Stimulated activated CD4-positive, alpha-beta T cell treated with anti-CD3 and anti-CD28 coated beads, Interleukin-12 subunit alpha, Interleukin-12 subunit beta, amount 100 ng/mL, for 24 hours (primary cell): ENCODE measurements at regions not wholly inside any gene's neighbourhood (a gene's known extent, or its start where the extent isn't known, plus 50 kb on each side); places are given as distances from the start of the nearest gene placed in this dataset.

Experiments
- DNase-seq, 2 experiments: peaks; one replicate each; pipeline ENCODE4 v3.0.0-alpha.2; 2020; ENCODE audit warnings: low read depth in 2 of 2

DNA sequence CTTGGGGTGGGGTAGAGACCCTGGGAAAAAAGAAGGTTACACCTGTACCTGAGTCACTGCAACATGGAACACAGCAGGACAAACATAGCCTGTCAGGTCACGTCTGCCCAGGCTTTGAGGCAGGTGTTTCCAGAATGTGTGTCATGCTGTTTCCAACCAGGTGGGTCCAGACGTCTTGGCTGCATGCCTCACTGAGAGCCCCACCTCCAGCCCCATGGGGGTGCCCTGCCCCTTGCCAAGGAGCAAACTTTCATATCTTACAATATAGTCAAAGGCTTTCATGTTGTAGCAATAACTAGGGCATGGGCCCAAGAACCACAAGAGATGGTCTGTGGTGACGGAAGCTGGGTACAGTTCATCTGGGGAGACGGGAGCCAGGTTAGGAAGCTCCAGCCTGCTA is 499.7 kb downstream of the BCL11A start:
- no peak for DNase-seq

DNA sequence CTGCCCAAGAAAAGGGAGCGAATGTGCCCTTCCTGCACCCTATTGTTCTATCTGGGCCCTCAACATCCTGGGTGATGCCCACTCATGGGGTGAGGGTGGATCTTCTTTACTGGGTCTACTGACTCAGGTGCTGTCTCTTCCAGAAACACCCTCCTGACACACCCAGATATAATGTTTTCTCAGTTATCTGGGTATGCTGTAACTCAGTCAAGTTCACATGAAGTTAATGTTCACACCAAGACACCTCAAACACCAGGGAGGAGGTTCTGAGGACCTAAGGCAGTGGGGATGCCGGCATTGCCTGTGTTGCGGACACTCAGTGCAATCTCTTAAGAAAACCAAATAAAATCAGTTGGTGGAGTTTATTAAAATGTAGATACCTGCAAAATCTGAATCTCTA is 500.9 kb downstream of the BCL11A start:
- DNase-seq = no peak

DNA sequence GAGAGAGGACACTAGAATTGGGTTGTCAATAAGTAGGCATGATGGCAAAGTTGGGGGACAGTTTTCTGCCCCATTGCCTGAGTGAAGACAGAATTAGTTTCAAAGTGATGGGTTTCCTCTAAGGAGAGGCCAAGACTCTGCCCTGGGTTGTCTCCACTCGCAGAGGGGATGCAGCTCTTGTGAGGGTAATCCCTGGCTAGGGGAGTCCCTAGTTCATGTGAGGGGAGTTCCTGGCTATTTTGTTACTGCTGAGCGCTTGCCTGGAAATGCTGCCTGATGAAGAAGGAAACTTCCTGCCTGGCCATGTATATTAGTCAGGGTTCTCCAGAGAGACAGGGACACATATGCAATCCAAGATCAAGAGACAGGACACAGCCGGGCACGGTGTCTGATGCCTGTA is 501.5 kb downstream of the BCL11A start:
- DNase-seq = no peak

DNA sequence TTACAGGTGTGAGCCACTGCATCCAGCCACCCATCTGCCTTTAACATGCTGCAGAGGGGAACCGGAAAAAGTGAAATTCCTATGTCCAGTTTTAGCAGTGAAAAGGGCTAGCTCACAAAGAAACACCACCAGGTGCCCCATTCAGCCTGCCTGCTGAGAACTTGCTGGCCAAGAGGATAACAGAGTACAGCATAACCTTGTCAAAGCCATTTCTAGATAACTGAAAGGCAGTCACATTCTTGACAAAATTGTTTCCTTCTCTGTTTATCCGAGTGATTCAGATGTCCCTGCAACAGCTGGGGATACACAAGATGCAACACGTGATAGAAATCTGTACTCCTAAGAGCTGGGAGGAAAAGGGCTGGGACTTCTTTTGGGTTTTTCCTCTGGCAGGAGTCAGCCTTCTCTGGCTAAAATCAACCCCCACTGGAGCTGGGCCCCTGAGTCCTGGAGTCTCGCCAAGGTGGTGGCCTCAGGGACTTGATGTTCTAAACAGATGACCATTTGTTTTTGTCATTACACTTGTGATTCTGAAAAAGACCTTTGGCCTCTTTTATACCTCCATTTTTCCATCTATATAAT is 505.4 kb downstream of the BCL11A start:
- DNase-seq = no peak

DNA sequence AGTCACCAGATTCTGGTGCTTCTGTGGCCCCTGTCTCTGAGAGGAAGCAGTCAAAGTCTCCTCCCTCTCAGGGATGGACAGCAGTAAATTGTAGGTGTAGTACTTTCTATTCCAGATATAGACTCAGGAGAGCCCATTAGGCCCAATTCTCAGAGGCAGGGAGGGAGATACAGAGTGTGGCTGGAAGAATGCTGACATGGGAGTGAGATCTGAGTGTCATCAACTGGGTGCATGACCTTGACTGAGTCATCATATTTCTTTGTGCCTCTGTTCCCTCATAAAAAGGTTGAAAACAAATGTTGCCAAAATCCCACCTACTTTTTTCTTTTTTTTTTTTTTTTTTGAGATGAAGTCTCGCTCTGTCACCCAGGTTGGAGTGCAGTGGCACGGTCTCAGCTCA is 506.1 kb downstream of the BCL11A start:
- no peak for DNase-seq

DNA sequence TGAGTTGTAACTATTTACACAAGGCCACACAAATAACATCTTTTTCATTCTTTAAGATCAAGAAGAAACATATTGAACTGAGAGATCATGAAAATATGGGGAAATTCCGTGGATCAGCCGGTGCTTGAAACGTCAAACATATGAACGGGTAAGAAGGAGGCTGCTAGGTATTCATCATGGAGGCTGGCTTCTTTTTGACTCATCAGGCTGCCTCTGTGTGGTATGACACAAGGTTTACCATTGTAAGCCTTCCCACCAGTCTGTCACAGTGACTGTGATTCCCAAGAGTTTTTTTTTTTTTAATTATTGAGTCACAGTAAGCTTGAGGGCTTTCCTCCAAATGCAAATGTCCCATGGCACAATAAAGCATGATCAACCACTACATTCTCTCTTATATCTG is 506.9 kb downstream of the BCL11A start:
- DNase-seq = no peak

DNA sequence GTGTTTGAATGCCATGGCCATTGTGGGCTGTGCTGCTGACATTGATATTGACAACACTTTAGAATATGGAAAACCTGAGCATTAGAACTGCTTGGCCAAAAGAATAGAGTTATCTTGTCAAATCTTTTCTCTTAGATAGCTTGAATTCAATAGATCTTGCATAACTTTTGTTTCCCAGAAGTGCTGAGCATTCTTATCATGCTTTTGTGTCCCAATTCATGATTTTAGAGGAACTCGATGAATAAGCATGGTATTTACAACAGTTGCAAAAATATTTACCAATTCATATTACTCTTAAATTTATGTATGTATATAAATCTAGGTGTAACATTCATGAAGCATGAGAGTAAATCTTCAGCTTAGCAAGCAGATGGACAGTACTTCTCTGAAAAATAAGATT is 508.0 kb downstream of the BCL11A start:
- no peak for DNase-seq

DNA sequence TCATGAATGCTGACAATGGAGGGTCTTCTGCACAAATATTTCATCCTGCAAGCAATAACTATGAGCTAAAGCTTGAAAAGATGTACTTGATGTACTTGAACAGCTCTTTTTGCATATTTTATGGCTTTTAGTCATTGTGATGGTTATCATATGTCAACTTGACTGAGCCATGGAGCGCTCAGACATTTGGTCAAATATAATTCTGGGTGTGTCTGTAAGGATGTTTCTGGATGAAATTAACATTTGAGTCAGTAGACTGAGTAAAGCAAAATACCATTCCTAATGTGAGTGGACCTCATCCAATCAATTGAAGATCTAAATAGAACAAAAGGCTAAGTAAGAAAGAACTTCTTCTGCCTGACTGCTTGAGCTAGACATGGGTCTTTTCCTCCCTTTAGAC is 509.0 kb downstream of the BCL11A start:
- no peak for DNase-seq

DNA sequence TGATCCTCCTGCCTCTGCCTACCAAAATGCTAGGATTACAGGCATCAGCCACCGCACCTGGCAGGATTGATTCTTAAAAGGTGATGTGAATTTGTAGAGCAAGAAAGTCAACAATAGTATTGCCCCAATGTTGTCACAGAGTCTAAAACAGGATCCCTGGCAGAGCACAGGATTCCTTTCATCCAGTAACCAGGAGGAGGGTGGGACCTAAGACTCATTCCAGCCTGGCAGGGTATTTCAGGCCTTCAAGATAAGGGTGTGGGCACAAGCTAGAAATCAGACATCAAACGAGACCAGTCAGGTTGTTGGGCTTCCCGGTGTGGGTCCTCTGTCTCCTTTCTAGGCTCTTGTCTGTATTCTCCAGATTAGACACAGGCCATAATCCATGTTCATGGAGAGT is 511.4 kb downstream of the BCL11A start:
- no peak for DNase-seq

DNA sequence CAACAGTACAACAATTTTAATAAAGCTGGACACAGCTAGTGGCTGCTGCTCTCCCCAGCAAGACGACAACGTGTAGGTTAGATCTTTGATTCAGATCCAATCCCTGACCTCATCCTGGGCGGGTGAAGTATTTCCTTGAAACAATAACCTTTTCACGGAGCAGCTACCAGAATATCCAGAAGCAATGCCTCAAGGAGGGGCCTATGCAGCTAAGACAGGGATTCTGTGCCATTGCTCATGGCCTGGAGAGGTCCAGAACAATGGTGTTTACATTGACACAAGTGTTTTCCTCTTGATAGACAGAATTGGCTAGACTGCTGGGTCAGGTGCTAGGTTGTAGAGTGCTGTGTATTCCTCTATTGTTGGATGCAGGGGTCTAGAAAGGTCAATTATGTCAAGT is 520.1 kb downstream of the BCL11A start:
- no peak for DNase-seq

DNA sequence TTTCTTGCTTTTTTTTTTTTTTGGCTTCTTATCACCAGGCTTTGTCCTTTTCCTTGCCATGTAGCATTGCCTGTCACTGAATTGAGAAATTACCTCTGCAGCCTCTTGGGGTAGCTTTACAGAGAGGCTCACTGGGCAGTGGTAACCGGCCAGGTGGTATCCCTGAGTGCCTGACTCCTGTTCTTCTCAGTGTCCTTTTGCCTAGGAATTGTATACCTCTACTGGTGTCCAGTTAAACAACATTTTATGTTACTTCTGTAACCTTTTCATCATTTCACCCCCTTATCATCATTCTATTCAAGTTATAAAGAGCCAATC is 523.9 kb downstream of the BCL11A start:
- no peak for DNase-seq

DNA sequence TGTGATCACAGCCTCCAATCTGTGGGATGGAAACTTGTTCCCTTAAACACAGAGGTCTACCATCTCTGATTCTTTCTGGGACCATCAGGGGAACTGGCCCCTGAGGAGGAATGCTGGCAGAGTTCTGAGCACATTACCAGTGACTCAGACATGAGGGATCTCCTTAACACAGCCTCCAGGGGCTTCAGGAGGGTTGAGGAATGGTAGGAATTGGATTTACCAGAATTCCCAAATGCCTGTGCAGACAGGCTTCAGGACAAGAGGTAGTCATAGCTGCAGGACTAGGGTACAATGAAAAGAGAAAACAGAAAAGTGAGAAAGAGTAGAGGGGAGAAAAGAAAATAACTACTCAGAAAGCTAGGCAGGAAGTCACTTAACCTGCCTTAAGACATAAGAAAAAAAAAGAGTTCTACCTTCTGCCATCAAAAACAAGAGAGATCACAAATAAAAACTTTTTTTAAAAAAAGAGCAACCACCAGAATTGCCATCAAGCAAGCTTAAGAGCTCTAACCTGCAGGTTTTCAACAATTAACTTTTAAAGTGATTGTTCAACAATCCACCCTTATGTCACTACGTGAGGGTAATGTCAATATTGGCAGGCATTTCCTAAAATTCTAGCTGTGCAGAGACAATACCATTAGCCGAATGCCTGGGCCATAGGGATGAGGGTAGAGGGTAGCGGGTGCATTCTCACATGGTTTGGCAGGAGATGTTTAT is 524.4 kb downstream of the BCL11A start:
- no peak for DNase-seq

DNA sequence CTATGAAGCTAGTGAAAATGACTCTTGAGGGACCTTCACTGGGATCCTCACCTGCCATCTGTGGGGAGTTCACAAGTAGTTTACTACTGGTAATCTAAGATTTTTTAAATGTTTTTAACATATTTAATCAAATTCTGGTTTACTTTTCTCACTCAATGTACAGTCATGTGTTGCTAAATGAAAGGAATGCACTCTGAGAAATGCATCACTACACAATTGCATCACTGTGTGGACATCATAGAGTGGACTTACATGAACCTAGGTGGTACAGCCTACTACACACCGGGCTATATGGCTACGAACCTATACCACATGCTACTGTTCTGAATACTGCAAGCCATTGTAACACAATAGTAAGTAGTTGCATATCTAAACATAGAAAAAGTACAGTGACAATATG is 528.0 kb downstream of the BCL11A start:
- no peak for DNase-seq

DNA sequence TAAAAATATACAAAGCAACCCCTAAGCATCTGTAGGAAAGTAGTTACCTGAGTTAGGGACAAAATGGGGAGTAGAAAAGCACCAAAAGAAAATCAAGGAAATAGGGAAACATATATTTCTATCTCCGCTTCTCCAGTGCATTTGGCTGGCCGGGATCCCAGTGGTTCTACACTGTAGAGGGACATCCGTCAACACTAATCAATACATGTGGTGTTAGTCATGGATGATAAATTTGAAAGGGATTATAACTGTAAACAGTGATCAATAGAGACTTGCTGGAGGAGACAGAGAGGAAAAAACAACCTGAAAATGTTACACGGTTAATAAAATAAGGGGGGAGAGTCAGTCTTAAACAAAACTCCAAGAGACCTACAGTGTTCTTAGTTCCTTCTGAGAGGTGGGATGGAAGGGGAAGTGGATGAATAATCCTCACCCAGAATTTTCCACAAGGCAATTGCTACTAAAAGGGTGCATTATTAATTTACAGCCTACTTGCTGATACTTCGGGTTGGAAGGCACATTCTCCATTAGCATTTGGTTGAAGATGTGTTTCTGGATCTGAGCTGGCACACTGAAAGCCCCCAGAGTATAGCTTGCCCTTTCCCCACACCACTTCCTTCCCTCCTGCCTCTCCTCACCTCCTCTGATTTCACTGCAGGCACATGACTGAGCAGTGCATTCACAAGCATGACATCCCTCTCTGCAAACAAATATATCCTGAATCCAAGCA is 530.0 kb downstream of the BCL11A start:
- no peak for DNase-seq

DNA sequence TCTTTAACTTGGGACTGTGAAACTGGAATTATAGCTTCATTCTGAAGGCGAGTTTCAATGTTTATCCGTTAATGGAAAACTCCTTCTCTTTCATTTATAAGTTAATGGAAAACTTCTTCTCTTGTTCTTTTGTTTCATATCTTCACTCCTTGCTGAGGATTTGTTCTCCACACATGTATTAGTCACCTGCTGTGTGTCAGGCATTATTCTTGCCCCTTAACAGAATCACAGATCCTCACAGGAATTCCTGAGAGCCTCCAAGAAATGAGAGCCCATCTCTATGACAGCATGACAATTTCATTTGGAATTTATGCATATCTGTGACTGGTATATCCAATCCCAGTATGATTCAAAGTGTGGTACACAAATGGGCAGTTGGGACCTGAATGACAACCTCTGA is 545.8 kb downstream of the BCL11A start:
- no peak for DNase-seq

DNA sequence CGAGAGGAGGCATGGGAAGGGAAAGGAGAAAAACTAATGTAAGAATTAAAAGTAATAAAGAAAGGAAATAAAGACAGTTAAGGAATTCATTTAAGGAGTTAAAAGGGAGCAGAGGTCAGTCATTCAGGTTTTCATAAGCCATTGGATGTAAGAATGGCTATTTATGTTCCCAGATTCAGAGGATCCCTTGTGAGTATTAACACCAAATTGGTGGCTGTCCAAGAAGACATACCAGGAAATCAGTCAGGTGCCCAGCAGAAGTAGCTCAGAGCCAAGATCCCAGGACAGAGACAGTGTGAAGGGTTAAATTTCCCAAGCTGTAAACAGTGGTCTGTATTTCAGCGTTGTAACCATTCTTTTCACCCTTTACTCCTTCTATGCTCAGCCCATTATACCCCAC is 550.4 kb downstream of the BCL11A start:
- no peak for DNase-seq

DNA sequence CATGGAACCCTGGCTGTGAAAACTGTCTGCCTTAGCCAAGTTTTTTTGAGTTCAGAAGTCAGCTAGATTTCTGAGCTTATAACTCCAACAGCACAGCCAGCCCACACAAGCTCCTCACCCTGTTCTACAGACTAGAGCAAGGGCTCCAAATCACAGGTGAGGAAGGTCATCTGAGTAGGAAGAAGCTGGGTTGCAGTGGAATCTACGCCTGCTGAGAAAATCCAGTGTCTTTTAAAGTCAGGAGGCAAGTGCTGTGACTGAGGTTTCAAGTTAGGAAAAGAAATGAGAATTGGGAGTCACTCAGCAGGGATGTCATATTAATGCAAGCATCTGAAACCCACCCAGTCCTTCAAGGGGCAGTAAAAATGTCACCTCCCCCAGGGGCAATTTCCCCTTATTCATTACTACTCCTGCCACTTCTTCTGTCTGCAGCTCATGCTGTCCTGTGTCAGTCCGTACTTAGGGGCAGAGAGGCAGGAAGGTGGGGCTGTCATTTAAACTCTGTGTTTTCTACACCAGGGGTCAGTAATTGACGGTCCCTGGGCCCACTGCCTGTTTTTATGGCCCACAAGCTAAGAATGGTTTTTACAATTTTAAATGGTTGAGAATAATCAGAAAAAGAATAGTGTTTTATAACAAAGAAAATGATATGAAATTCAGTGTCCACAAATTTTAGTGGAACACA is 551.1 kb downstream of the BCL11A start:
- DNase-seq = no peak

DNA sequence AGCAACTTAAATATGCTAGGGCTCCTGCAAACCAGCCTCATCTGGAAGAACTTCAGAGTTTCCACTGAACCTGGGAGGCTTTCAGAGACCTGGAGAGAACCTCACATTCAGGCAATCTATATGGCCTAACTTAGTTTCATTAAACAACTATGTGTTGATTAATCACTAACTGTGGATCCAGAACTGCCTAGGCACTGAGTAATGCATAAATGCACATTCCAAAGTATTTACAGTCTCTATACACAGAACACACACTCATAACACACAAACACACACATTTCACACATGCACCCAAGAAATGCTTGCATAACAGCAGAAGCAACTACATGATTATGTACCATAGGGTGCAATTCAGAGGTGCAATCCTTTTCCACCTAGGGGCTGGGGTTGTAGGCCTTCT is 552.8 kb downstream of the BCL11A start:
- DNase-seq = no peak

DNA sequence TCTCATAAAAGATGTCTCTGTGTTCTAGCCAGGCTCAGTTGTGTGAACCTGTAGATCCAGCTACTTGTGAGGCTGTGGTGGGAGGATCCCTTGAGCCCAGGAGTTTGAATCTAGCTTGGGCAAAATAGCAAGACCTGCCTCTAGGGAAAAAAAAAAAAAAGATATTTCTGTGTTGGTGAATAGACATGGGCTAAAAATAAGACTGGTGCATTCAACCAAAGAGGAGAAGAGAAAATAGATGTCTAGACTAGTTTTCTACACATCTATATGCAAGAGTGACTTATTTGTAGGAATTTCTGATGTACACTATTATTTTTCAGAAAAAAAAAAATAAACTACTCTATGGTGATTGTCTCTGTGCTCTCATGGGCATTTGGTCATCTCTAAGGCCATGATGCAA is 555.1 kb downstream of the BCL11A start:
- DNase-seq = no peak

DNA sequence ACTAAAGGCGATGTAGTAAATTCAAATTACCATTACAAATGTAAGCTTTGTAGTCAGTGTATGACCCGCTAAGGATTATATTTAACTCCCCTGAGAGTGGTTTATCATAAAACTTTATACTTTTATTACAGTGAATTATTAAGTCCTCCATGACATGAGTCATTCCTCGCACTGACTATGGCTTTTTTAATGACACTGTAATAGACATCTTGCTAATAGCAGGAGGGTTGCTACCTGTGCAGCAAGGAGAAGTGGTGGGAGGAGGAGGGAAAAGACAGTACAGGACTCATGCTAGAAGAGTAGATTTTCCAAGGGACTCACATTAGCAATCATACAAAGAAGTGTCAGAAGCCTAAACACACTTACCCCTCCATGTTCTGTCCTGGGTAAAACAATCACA is 556.1 kb downstream of the BCL11A start:
- DNase-seq = no peak

DNA sequence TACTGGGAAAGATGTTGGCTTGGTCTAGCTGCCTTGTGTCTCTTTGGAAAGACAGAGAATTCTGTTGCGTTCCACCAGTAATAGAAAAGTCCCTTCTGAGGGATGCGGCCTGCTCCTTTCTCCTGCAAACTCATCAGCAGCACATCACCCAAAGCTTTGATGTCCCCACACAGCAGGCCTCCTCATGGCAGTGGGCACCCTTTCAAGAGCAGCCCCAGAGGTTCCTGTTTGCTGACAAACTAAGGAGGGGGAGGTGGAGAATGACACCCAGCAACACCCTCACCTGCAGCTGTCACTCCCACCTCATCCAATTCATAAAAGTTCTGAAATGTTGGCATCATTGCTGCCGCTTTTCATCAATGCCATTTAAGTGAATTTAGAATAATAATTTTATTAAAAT is 556.6 kb downstream of the BCL11A start:
- no peak for DNase-seq

DNA sequence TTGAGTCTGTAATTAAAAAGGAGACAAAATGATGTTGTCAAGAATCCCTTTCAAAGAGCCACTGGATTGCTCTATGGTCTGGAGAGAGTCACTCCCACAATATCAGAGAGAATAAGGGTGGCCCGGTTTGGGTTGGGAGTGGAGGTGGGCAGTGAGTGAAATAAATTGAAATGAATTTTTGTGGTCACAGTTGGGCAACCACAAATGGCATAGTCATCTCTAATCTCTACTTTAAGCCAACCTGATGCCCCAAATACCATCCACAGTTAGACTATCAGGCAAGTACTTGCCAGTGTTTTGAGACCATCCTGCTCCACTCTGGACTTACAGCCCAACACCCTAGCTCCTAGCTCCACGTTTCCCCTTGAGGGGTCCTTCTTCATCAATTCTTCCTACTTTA is 559.7 kb downstream of the BCL11A start:
- DNase-seq = no peak

DNA sequence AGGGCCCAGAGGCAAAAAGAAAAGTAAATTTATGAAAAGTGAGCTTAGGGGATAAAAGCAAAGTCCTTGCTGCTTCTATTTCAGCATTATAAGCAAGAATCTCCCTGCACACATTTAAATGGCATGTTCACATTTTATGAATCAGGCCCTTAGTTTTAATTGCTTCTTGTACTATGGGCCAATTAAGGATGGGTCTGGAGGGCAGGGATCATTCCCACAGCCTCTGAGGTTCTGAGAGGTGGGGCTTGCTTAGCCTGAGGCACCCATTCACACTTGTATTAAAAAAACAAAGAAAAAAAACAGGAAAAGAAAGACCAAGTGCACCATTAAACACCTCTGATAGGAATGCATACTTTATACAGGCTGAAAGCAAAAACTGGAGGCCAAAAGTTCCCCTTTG is 565.1 kb downstream of the BCL11A start:
- DNase-seq = no peak
